ENCODE measurements at regions not wholly inside any gene's neighbourhood (a gene's known extent, or its start where the extent isn't known, plus 50 kb on each side); places are given as distances from the start of the nearest gene placed in this dataset.

GRCh38 chr20:63145156-63145555 is 70.8 kb downstream of the YTHDF1 start:
- no peak for TF ChIP-seq CTCF (IDR thresholded peaks at IDR 0.05)
- intact Hi-C loops (cut with DNase I, micrococcal nuclease) = no loop called here
- no peaks in the 10 kb centered on the region for H3K4me1 ChIP-seq (ENCODE audit: insufficient read depth, low read length)
- Mint-ChIP-seq H3K4me3 (no peak overlapping the region), H3K36me3 (ENCODE audit: low read depth) (no peaks in the 10 kb centered on the region), H3K9me3 (peaks cover 6% of the 10 kb centered on the region), H3K27me3 (peaks cover 51% of the 10 kb centered on the region), H3K27ac (no peak overlapping the region), H3K4me1 (ENCODE audit: low read depth) (no peaks in the 10 kb centered on the region)
- ChIA-PET CTCF (no interaction called here), POLR2A (no interaction called here)
- H3K27me3 ChIP-seq (ENCODE audit: control insufficient read depth in 1 of 2, insufficient read depth in 2 of 2, low read length in 2 of 2) = peaks cover 0 to 18% of the 10 kb centered on the region in 2 experiments
- peaks cover 17 to 24% of the 10 kb centered on the region in 2 experiments for H3K9me3 ChIP-seq (ENCODE audit: control insufficient read depth in 1 of 2, insufficient read depth in 1 of 2, low read length in 2 of 2)
- ATAC-seq (ENCODE audit: poor library complexity) (no peak), DNase-seq (no peak)
- no peak overlapping the region for H3K4me3 ChIP-seq (ENCODE audit: low read length)
- no peaks in the 10 kb centered on the region for H3K36me3 ChIP-seq (ENCODE audit: insufficient read depth, low read length)
- H3K27ac ChIP-seq (ENCODE audit: low read depth in 1 of 2, low read length in 2 of 2) = no peak overlapping the region

- ATAC-seq (ENCODE audit: poor library complexity) = no peak
- CTCF ChIA-PET = interaction anchor here (0.6 kb wide), 1 partner anchor 38 kb away, joined by 3 read pairs; no protein-coding TSS in a partner anchor
Observed at GRCh38 chr20:63142933-63143332, 73.0 kb downstream of the YTHDF1 start.

GRCh38 chr20:63141531-63141930 is 74.4 kb downstream of the YTHDF1 start:
- Histone ChIP-seq H3K4me3 (ENCODE audit: low read length) (no peak overlapping the region), H3K27me3 (ENCODE audit: control insufficient read depth in 1 of 2, insufficient read depth in 2 of 2, low read length in 2 of 2) (peaks cover 9 to 10% of the 10 kb centered on the region in 2 experiments), H3K36me3 (ENCODE audit: insufficient read depth, low read length) (no peaks in the 10 kb centered on the region), H3K4me1 (ENCODE audit: insufficient read depth, low read length) (no peaks in the 10 kb centered on the region), H3K27ac (ENCODE audit: low read depth in 1 of 2, low read length in 2 of 2) (no peak overlapping the region), H3K9me3 (ENCODE audit: control insufficient read depth in 1 of 2, insufficient read depth in 1 of 2, low read length in 2 of 2) (peaks cover 0 to 6% of the 10 kb centered on the region in 2 experiments)
- no peak for ATAC-seq (ENCODE audit: poor library complexity)
- Mint-ChIP-seq H3K4me1 (ENCODE audit: low read depth) (no peaks in the 10 kb centered on the region), H3K36me3 (ENCODE audit: low read depth) (no peaks in the 10 kb centered on the region), H3K27me3 (peaks cover 36% of the 10 kb centered on the region), H3K9me3 (no peaks in the 10 kb centered on the region), H3K4me3 (no peak overlapping the region), H3K27ac (no peak overlapping the region)
- intact Hi-C loops (cut with DNase I, micrococcal nuclease) = no loop called here
- no peak for DNase-seq
- POLR2A ChIA-PET = no interaction called here
- no peak for TF ChIP-seq CTCF (IDR thresholded peaks at IDR 0.05)
- CTCF ChIA-PET = no interaction called here

More at GRCh38 chr20:63142933-63143332, 73.0 kb downstream of the YTHDF1 start:
- no peak for DNase-seq
- Mint-ChIP-seq H3K27ac (no peak overlapping the region), H3K4me1 (ENCODE audit: low read depth) (no peaks in the 10 kb centered on the region), H3K27me3 (peaks cover 44% of the 10 kb centered on the region), H3K36me3 (ENCODE audit: low read depth) (no peaks in the 10 kb centered on the region), H3K4me3 (no peak overlapping the region), H3K9me3 (peaks cover 4% of the 10 kb centered on the region)
- TF ChIP-seq CTCF (IDR thresholded peaks at IDR 0.05) = no peak
- Histone ChIP-seq H3K4me3 (ENCODE audit: low read length) (no peak overlapping the region), H3K9me3 (ENCODE audit: control insufficient read depth in 1 of 2, insufficient read depth in 1 of 2, low read length in 2 of 2) (peaks cover 6 to 7% of the 10 kb centered on the region in 2 experiments), H3K4me1 (ENCODE audit: insufficient read depth, low read length) (no peaks in the 10 kb centered on the region), H3K36me3 (ENCODE audit: insufficient read depth, low read length) (no peaks in the 10 kb centered on the region), H3K27ac (ENCODE audit: low read depth in 1 of 2, low read length in 2 of 2) (no peak overlapping the region), H3K27me3 (ENCODE audit: control insufficient read depth in 1 of 2, insufficient read depth in 2 of 2, low read length in 2 of 2) (peaks cover 5 to 9% of the 10 kb centered on the region in 2 experiments)
- intact Hi-C loops (cut with DNase I, micrococcal nuclease) = no loop called here
- POLR2A ChIA-PET = no interaction called here

Data from CD4-positive, alpha-beta T cell (primary cell).